NCI-H345 (cell line): ENCODE measurements at regions not wholly inside any gene's neighbourhood (a gene's known extent, or its start where the extent isn't known, plus 50 kb on each side); places are given as distances from the start of the nearest gene placed in this dataset.

Experiments
- DNase-seq: peaks from one replicate; lab custom pipeline; 2025; lab: John Stamatoyannopoulos, UW

DNA sequence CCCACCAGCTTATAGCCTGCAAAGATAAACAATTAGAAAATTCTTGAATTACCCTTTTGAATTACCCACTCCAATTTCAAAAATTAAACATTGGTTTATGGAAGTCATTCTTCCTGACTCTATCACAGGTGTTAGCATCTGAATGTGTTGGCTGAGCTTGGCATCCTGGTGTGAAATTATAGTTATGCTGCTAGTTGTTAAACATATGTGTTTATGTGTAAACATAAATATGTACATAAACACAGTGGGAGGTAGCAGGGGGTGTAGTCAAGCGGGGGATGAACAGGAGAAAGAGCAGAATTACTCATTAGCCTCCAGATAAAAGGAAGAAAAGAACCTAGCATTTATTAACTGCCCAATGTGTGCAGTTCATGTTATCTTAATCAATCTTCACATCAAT is 530.2 kb downstream of the MCTP2 start:
- no peak for DNase-seq

DNA sequence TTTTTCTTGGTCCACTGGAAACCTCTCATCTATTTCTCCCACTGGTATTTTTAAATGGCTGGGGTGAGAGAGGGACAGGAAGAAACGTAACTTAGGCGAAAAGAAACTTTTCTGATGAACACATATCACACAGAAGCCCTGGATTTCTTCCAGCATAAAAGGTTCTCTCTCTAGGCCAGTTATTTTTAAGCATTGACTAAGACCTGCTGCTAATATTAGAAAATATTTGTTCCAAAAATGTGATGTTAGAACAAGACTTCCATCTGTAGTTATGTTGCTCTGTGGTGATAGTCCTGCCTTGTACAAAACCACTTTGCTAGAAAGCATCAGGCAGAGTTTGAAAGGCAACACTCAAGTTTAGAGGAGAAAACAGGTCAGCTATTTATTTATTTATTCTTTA is 537.7 kb downstream of the MCTP2 start:
- no peak for DNase-seq

DNA sequence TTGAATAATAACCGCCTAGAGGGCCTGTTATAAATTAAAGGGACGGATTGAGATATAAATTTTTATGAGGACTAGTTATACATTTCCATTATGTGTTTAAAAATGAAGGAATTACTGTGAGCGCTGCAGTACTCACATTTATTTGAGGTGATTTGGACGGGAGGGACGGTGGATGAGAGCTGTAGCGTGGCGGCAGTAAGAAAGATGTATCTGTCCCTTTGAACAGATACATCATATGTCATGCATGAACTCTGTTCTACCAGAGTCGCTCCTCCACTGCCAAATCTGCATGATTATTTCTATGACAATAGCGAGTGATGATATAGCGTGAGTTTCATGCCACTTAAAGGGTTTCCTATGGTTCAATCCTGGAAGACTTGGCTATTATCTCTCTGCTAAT is 538.8 kb downstream of the MCTP2 start:
- DNase-seq: no peak

DNA sequence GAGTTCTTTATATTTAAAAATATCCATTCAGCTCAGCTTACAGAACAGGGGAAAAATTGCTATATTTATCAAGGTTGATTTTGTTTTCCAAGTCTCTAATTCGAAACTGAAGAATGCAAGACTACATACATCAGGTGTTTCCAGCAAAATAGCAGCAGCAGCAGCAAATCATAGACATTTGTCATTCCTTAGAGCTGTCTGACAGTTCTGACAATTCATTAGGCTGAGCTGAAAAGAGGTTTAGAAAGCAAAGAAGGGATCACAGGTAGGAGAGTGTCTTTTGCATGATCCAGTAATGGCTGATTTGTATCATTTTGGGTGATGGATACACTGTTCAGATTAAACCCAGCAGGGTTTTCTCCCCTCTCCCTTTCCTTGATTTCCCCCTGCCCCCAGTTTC is 545.7 kb downstream of the MCTP2 start:
- no peak for DNase-seq

GRCh38 chr15:94778840-94779239 is 547.5 kb downstream of the MCTP2 start:
- no peak for DNase-seq

DNA sequence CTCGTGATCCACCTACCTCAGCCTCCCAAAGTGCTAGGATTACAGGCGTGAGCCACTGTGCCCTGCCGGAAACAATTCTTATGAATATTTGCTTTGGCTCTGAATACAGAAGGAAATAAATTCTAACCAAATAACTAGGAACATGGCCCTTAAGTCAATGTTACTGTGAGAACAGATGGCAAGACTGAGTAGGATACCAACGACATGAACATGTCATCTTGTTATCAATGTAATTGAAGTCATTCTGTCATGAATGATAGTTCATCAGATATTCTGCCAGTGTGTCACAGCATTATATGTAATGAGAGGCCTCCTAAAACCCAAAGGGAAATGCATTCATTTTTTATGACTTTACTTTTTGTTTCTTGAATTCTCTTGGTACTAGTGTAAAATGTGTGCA is 548.8 kb downstream of the MCTP2 start:
- no peak for DNase-seq

- no peak for DNase-seq
Observed at GRCh38 chr15:94785091-94785490, 553.7 kb downstream of the MCTP2 start.

GRCh38 chr15:94791008-94791407 is 559.6 kb downstream of the MCTP2 start:
- no peak for DNase-seq

GRCh38 chr15:94791510-94791909 is 560.1 kb downstream of the MCTP2 start:
- no peak for DNase-seq

DNA sequence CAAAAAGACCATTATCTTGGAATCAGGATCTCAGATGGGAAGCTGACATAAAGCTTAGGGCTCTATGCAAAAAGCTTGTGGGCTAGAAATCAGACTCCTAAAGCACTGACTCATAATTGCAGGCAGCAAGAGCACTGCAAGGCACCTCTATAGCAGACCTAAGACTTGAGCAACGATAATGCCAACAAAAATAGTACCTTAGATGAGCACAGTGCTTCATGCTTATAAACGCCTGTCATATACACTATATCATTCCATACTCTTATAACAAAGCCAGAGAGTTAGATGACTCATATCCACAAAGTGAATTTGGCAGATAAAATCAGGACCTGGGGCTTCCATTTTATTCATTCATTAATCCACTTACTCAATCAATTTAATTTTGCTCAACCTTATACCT is 560.8 kb downstream of the MCTP2 start:
- no peak for DNase-seq

DNA sequence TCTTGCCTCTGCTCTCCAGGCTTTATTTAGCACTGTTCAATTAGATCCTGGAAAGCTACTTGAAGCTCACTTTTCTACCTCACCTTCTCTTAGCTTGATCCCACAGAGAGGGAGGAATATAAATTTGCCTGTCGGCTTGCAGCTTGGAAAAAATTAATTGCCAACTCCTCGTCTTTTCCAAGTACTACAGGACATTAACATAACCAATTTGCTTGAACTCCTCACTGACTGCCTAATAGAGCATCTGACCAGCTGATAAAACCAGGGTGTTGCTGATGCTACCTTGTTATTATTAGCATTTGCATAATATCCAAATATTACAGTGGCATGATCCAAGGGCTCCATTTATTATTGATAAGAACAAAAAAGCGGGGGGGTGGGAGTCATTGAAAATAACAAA is 561.8 kb downstream of the MCTP2 start:
- no peak for DNase-seq

DNA sequence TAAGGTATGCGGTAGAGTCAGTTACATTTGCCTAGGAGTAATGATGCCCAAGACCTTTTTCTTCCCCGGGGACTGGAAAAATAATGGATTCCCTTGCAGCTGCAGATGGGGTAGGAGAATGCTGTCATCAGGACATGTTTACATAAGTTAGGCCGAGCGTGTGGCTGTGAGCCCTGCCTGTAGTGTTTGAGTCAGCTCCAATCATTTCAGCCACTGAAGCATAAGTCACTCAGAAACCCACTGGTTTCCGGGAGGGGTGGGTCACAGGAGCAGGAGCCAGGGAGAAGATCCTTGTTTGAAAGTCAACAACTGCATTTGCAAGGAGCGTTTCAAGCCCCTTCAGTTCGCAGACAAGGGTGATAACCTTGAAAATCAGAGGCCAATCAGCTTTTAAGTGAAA is 562.3 kb downstream of the MCTP2 start:
- DNase-seq: no peak

GRCh38 chr15:94804613-94805012 is 573.3 kb downstream of the MCTP2 start:
- no peak for DNase-seq

DNA sequence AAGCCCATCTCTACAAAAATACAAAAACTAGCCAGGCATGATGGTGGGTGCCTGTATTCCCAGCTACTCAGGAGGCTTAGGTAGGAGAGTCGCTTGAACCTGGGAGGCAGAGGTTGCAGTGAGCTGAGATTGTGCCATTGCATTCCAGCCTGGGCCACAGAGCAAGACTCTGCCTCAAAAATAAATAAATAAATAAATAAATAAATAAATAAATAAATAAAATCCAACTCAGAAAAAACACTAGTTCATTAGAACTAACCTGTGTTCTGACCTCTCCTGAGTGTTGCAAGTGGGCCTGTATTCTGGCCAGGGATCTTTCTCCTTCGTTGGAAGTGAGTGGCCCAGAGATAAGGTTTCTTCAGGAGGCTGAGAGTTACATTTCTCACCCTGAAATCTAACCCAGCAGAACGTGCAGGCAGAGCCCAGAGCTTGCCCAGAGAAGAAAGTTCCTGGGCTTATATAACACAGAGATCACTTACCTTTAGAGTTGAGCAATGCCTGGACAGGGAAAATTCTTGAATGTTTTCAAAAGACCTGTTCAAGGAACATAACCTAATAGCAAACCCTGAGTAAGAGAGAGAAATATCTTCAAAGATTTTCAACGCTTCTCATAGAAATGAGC is 583.9 kb downstream of the MCTP2 start:
- DNase-seq: no peak

- no peak for DNase-seq
Observed at GRCh38 chr15:94815914-94816313, 584.6 kb downstream of the MCTP2 start.

GRCh38 chr15:94829887-94830884 is 598.8 kb downstream of the MCTP2 start:
- DNase-seq: no peak

- no peak for DNase-seq
Observed at GRCh38 chr15:94834000-94834399, 602.6 kb downstream of the MCTP2 start.

GRCh38 chr15:94834494-94834893 is 603.1 kb downstream of the MCTP2 start:
- DNase-seq: no peak

- DNase-seq: no peak
Observed at GRCh38 chr15:94838281-94838680, 606.9 kb downstream of the MCTP2 start.

- DNase-seq: no peak
Observed at GRCh38 chr15:94840794-94841783, 609.7 kb downstream of the MCTP2 start.

DNA sequence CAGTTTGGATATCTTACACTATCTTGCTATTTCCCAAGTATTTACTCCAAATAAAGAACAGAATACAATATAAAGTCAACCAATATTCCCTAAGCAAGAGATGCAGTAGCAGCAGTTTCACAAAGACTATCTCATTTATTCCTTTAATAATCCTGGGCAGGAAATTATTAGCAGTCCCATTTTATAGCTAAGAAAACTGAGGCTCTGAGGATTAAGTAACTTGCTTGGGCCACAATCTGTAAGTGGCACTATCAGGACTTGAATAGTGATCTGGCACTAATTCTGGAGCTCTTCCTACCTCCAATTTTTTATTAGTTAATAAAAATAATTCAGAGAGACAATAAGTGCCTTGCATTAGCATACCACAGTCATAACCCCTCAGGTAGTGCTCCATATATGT is 611.7 kb downstream of the MCTP2 start:
- no peak for DNase-seq

GRCh38 chr15:94844198-94844537 is 612.8 kb downstream of the MCTP2 start:
- no peak for DNase-seq
